ENCODE measurements at regions not wholly inside any gene's neighbourhood (a gene's known extent, or its start where the extent isn't known, plus 50 kb on each side); places are given as distances from the start of the nearest gene placed in this dataset.
A peak's percentile ranks its signal among the peaks of the same experiment; 100 is the strongest.

DNA sequence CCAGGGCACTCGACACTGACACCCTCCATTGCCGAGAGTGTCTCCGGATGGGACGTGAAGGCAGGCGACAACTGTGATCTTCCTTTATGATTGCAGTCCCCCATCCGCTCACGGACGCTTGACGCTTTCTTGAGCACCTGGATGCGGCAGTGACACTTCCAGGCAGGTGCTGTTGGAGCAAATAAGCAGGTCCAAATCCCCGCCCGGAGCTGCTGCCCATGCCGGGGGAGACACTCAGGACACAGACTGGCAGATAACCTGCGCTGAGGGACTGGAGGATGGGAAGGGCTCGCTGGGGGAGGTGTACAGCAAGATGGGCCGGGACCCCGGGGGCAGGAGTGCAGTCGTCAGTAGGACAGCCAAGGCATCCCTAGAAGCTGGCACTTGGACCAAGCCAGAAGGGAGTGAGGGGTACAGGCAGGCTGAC, 1403.5 kb downstream of the BRD1 start:
- TF ChIP-seq, protein P1, sequence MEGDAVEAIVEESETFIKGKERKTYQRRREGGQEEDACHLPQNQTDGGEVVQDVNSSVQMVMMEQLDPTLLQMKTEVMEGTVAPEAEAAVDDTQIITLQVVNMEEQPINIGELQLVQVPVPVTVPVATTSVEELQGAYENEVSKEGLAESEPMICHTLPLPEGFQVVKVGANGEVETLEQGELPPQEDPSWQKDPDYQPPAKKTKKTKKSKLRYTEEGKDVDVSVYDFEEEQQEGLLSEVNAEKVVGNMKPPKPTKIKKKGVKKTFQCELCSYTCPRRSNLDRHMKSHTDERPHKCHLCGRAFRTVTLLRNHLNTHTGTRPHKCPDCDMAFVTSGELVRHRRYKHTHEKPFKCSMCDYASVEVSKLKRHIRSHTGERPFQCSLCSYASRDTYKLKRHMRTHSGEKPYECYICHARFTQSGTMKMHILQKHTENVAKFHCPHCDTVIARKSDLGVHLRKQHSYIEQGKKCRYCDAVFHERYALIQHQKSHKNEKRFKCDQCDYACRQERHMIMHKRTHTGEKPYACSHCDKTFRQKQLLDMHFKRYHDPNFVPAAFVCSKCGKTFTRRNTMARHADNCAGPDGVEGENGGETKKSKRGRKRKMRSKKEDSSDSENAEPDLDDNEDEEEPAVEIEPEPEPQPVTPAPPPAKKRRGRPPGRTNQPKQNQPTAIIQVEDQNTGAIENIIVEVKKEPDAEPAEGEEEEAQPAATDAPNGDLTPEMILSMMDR (IDR thresholded peaks at IDR 0.05): no peak
- no peak for TF ChIP-seq EP300 (IDR thresholded peaks at IDR 0.05)
- TF ChIP-seq POLR2A (IDR thresholded peaks at IDR 0.05): no peak
- WGBS, 3 donors: 92 to 94% (median 93%) methylated on average over 18 of the region's 18 CpGs
- Histone ChIP-seq H3K4me1 (ENCODE audit: insufficient read depth) (no peaks in the 10 kb centered on the region), H3K4me3 (no peak overlapping the region), H3K9me3 (no peaks in the 10 kb centered on the region), H3K27ac (no peak overlapping the region), H3K27me3 (no peaks in the 10 kb centered on the region), H3K36me3 (no peaks in the 10 kb centered on the region)
- intact Hi-C loops (cut with DNase I): no loop called here
- peak in 2 of 5 donors; percentile 6 to 13 for DNase-seq

DNA sequence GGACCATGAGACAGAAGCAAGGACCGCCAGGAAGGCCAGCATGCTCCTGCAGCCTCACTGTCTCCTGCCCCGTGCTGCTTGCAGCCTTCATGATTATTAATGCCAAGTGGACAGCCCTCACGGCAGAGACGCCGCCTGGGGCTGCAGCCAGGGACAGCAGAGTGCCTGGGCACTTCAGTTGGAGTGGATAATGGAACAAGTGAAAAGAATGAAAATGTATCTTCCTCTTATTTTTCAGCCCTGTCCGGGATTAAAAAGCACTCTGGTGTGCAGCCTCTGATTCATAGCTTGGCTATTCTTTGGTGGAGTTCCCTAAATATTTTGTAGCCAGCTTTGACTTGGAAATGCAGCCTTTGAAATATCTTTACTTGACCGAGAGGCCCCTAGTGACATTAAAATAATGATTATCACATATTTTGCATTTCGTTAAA, 1404.2 kb downstream of the BRD1 start:
- no peaks in the 10 kb centered on the region for H3K27me3 ChIP-seq
- no peaks in the 10 kb centered on the region for H3K4me1 ChIP-seq (ENCODE audit: insufficient read depth)
- intact Hi-C loops (cut with DNase I): no loop called here
- no peaks in the 10 kb centered on the region for H3K9me3 ChIP-seq
- no peak for TF ChIP-seq POLR2A (IDR thresholded peaks at IDR 0.05)
- no peak for TF ChIP-seq EP300 (IDR thresholded peaks at IDR 0.05)
- TF ChIP-seq, protein P1 (IDR thresholded peaks at IDR 0.05): no peak
- H3K36me3 ChIP-seq: no peaks in the 10 kb centered on the region
- H3K4me3 ChIP-seq: no peak overlapping the region
- H3K27ac ChIP-seq: no peak overlapping the region
- DNase-seq: peak in 2 of 5 donors; percentile 2 to 5
- 33 to 45% (median 37%) methylated on average over 8 of the region's 8 CpGs for WGBS, 3 donors

DNA sequence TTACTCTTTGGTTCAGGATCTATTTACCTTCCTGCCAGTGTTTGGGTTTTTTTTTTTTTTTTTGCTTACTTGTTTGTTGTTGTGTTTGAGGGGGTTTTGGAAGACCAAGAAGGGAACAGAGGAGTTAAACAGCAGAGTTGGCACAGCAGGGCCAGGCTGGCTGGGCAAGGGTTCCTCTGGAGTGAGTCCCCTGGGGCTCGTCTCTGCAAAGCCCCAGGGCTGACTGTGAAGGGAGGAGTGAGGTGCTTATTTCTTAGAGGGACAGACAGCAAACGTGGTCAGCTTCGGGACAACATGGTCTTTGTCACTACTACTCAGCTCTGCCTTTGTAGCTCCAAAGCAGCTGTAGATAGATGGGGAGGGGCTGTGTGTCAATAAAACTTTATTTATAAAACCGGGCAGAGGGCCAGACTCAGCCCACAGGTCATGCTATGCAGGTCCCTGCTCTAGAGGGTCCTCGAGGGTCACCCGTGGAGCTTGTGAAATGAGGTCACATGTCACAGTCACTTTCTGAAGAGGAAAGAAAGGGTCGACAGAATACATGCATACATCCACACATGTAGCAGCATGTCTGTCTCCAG, 1404.7 kb downstream of the BRD1 start:
- Histone ChIP-seq H3K9me3 (no peaks in the 10 kb centered on the region), H3K4me3 (no peak overlapping the region), H3K27ac (no peak overlapping the region), H3K27me3 (no peaks in the 10 kb centered on the region), H3K4me1 (ENCODE audit: insufficient read depth) (no peaks in the 10 kb centered on the region), H3K36me3 (no peaks in the 10 kb centered on the region)
- no peak for DNase-seq
- WGBS, 3 donors: 81 to 84% (median 84%) methylated on average over 7 of the region's 7 CpGs
- TF ChIP-seq POLR2A (IDR thresholded peaks at IDR 0.05) (no peak), EP300 (IDR thresholded peaks at IDR 0.05) (no peak)
- TF ChIP-seq, protein P1 (IDR thresholded peaks at IDR 0.05): no peak
- intact Hi-C loops (cut with DNase I): no loop called here

DNA sequence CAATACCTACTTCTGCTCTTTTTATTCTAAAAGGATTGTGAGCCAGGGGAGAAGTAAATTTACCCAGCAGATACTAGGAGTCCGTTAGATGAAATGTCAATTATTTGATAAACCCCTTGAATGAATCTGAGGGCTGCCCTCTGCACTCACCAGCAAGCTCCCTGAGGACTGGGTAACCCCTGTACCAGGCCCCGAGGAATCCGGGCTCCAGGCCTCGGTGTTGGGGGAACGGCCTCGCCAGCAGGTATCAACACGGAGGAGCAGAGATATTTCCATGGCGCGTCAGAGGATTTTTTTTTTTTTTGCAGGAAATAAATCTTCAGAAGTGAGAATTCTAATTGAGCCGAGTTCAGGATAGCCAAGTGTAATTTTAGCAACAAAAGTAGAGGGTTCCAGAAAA, 1408.8 kb downstream of the BRD1 start:
- H3K27me3 ChIP-seq: no peaks in the 10 kb centered on the region
- intact Hi-C loops (cut with DNase I): no loop called here
- WGBS, 3 donors: 83 to 91% (median 86%) methylated on average over 10 of the region's 10 CpGs

More for the DNA sequence above, 1408.8 kb downstream of the BRD1 start:
- Histone ChIP-seq H3K27ac (no peak overlapping the region), H3K9me3 (no peaks in the 10 kb centered on the region), H3K4me1 (ENCODE audit: insufficient read depth) (no peaks in the 10 kb centered on the region), H3K4me3 (no peak overlapping the region), H3K36me3 (no peaks in the 10 kb centered on the region)
- peak in 1 of 5 donors; percentile 1 for DNase-seq
- TF ChIP-seq EP300 (IDR thresholded peaks at IDR 0.05): no peak
- no peak for TF ChIP-seq POLR2A (IDR thresholded peaks at IDR 0.05)
- TF ChIP-seq, protein P1 (IDR thresholded peaks at IDR 0.05): no peak
